Ascending aorta (tissue), 2 donors: ENCODE measurements at regions not wholly inside any gene's neighbourhood (a gene's known extent, or its start where the extent isn't known, plus 50 kb on each side); places are given as distances from the start of the nearest gene placed in this dataset.

Experiments used
- DNase-seq, 2 donors: peaks; one replicate each; pipeline ENCODE4 v3.0.0-alpha.2; 2019; ENCODE audit warnings: low spot score in 2 of 2
- H3K27ac ChIP-seq, 2 donors: fragments of 200-600 bp; sonication (generic); one replicate each; pipeline ENCODE4 v1.5.1; 2016 to 2017; ENCODE audit warnings: mild to moderate bottlenecking in 1 of 2
- H3K27me3 ChIP-seq: fragments of 200-600 bp; sonication (generic); one replicate; pipeline ENCODE4 v1.5.1; 2017
- H3K36me3 ChIP-seq, 2 donors: fragments of 200-600 bp; sonication (generic); one replicate each; pipeline ENCODE4 v1.5.1; 2016
- H3K4me1 ChIP-seq, 2 donors: fragments of 200-600 bp; sonication (generic); one replicate each; pipeline ENCODE4 v1.5.1; 2016 to 2017; ENCODE audit warnings: mild to moderate bottlenecking in 1 of 2
- H3K4me3 ChIP-seq, 2 donors: fragments of 200-600 bp; sonication (generic); one replicate each; pipeline ENCODE4 v1.5.1; 2016 to 2017; ENCODE audit warnings: mild to moderate bottlenecking in 1 of 2
- H3K9me3 ChIP-seq, 2 donors: fragments of 200-600 bp; sonication (generic); one replicate each; pipeline ENCODE4 v1.5.1; 2016
- CTCF ChIP-seq, 3 experiments: fragments of 200-600 bp in 2 of 3; fragments of 450-650 bp in 1 of 3; sonication (generic) in 2 of 3; IDR thresholded peaks; one replicate each; pipeline ENCODE4 v1.5.1; 2016 to 2019; ENCODE audit warnings: antibody characterized with exemption in 3 of 3, mild to moderate bottlenecking in 1 of 3, moderate library complexity in 1 of 3
- intact Hi-C: fragments of 100-400 bp; cut with DNase I; formaldehyde crosslinking; loops from one replicate; pipeline ENCODE4 v1.15.1; 2023

- H3K27ac ChIP-seq: no peak overlapping the region
- no peaks in the 10 kb centered on the region for H3K9me3 ChIP-seq
- TF ChIP-seq CTCF (IDR thresholded peaks at IDR 0.05): no peak
- DNase-seq: no peak
- no peaks in the 10 kb centered on the region for H3K4me1 ChIP-seq
- no peak overlapping the region for H3K4me3 ChIP-seq
- H3K36me3 ChIP-seq: no peaks in the 10 kb centered on the region
- no peaks in the 10 kb centered on the region for H3K27me3 ChIP-seq
- intact Hi-C loops: no loop called here
These were observed 113.4 kb downstream of the BCOR start for GRCh38 chrX:39984191-39984956.

GRCh38 chrX:39985071-39985470 is 112.7 kb downstream of the BCOR start:
- Histone ChIP-seq H3K27me3 (no peaks in the 10 kb centered on the region), H3K36me3 (no peaks in the 10 kb centered on the region), H3K4me1 (no peaks in the 10 kb centered on the region), H3K9me3 (no peaks in the 10 kb centered on the region), H3K27ac (no peak overlapping the region), H3K4me3 (no peak overlapping the region)
- intact Hi-C loops: no loop called here
- TF ChIP-seq CTCF (IDR thresholded peaks at IDR 0.05): no peak
- no peak for DNase-seq

- no peak for TF ChIP-seq CTCF (IDR thresholded peaks at IDR 0.05)
- Histone ChIP-seq H3K27me3 (no peaks in the 10 kb centered on the region), H3K27ac (no peak overlapping the region), H3K36me3 (no peaks in the 10 kb centered on the region), H3K4me1 (no peaks in the 10 kb centered on the region), H3K9me3 (no peaks in the 10 kb centered on the region), H3K4me3 (no peak overlapping the region)
- no peak for DNase-seq
- intact Hi-C loops: no loop called here
These were observed 112.2 kb downstream of the BCOR start for GRCh38 chrX:39985551-39985950.

- no peaks in the 10 kb centered on the region for H3K27me3 ChIP-seq
- no peak for DNase-seq
- TF ChIP-seq CTCF (IDR thresholded peaks at IDR 0.05): no peak
- no peak overlapping the region for H3K4me3 ChIP-seq
- intact Hi-C loops: no loop called here
- no peaks in the 10 kb centered on the region for H3K36me3 ChIP-seq
- no peaks in the 10 kb centered on the region for H3K4me1 ChIP-seq
- no peaks in the 10 kb centered on the region for H3K9me3 ChIP-seq
- no peak overlapping the region for H3K27ac ChIP-seq
These were observed 109.3 kb downstream of the BCOR start for GRCh38 chrX:39988496-39988895.

DNA sequence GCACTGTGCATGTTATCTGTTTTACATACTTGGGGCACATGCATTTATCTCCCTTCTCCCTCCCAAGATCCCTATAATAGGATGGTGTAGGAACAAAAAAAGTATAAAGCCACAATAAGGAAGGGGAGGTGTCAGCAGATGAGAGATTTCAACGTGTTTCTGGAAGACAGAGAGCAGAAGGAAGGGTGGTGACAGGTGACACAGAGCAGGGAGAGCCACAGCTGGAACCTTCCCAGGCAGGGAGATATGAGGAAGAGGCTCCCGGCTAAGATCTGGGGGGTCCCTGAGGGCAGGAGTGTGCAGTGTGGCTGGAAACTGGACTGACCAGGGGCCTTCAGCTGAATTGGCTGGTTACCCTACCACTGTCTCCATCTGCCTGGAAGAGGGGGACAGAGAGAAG is 107.4 kb downstream of the BCOR start:
- no peaks in the 10 kb centered on the region for H3K36me3 ChIP-seq
- no peak for TF ChIP-seq CTCF (IDR thresholded peaks at IDR 0.05)
- no peaks in the 10 kb centered on the region for H3K9me3 ChIP-seq
- no peak for DNase-seq
- no peak overlapping the region for H3K27ac ChIP-seq
- no peak overlapping the region for H3K4me3 ChIP-seq
- no peaks in the 10 kb centered on the region for H3K27me3 ChIP-seq
- intact Hi-C loops: no loop called here
- H3K4me1 ChIP-seq: no peaks in the 10 kb centered on the region

DNA sequence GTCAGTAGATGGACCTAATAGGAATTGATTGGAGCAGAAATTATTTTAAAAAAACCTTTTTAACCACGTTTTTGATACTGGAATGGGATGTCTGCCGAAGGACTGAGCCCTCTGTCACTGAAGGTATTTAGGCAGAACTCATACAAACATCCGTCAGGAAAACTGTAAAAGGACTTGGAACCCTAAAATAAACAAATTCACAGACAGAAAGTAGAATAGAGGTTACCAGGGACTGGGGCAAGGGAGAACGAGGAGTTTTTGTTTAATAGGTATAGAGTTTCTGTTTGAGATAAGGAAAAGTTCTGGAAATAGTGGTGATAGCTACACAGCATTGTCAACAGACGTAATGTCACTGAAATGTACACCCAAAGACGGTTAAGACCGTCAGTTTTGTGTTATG is 105.5 kb downstream of the BCOR start:
- no peak overlapping the region for H3K4me3 ChIP-seq
- no peaks in the 10 kb centered on the region for H3K27me3 ChIP-seq
- no peak overlapping the region for H3K27ac ChIP-seq
- DNase-seq: no peak
- no peaks in the 10 kb centered on the region for H3K4me1 ChIP-seq
- intact Hi-C loops: no loop called here
- no peaks in the 10 kb centered on the region for H3K9me3 ChIP-seq
- no peak for TF ChIP-seq CTCF (IDR thresholded peaks at IDR 0.05)
- no peaks in the 10 kb centered on the region for H3K36me3 ChIP-seq
